RWPE2 (cell line): ENCODE measurements at regions not wholly inside any gene's neighbourhood (a gene's known extent, or its start where the extent isn't known, plus 50 kb on each side); places are given as distances from the start of the nearest gene placed in this dataset.

ENCODE experiments used
- ATAC-seq: fragments of 200-7000 bp; cut with Tn5 transposase; 3 replicates; pipeline ENCODE4 v1.9.1; 2021; ENCODE audit warnings: low read depth
- DNase-seq: peaks from one replicate; pipeline ENCODE4 v3.0.0-alpha.2; 2020; ENCODE audit warnings: low spot score
- H3K27ac ChIP-seq: fragments of 450-650 bp; 2 replicates; pipeline ENCODE4 v1.5.1; 2017; ENCODE audit warnings: mild to moderate bottlenecking; ENCODE audit not compliant: poor library complexity, severe bottlenecking
- H3K27me3 ChIP-seq: fragments of 250-450 bp; sonication (Bioruptor Pico); 2 replicates; pipeline ENCODE4 v1.5.1; 2021; ENCODE audit warnings: mild to moderate bottlenecking, moderate library complexity; ENCODE audit not compliant: insufficient read depth, poor library complexity, severe bottlenecking
- H3K36me3 ChIP-seq: fragments of 250-450 bp; sonication (Bioruptor Pico); 2 replicates; pipeline ENCODE4 v1.5.1; 2020; ENCODE audit warnings: low read depth, mild to moderate bottlenecking, moderate library complexity
- H3K4me1 ChIP-seq: fragments of 250-450 bp; sonication (Bioruptor Pico); 2 replicates; pipeline ENCODE4 v1.5.1; 2021; ENCODE audit warnings: mild to moderate bottlenecking, moderate library complexity; ENCODE audit not compliant: insufficient read depth, poor library complexity, severe bottlenecking
- H3K4me3 ChIP-seq: fragments of 250-450 bp; sonication (Bioruptor Pico); 2 replicates; pipeline ENCODE4 v1.5.1; 2021; ENCODE audit warnings: mild to moderate bottlenecking, moderate library complexity; ENCODE audit not compliant: severe bottlenecking
- H3K9me3 ChIP-seq: fragments of 250-450 bp; sonication (Bioruptor Pico); 2 replicates; pipeline ENCODE4 v1.5.1; 2021; ENCODE audit warnings: mild to moderate bottlenecking, moderate library complexity; ENCODE audit not compliant: severe bottlenecking
- CTCF ChIP-seq: fragments of 450-650 bp; IDR thresholded peaks from one replicate; pipeline ENCODE4 v1.5.1; 2017; ENCODE audit warnings: mild to moderate bottlenecking, moderate library complexity; ENCODE audit not compliant: poor library complexity, severe bottlenecking

- H3K4me1 ChIP-seq: peaks cover 4% of the 10 kb centered on the region
- TF ChIP-seq CTCF: no peak
- no peak overlapping the region for H3K27ac ChIP-seq
- DNase-seq: no peak
- H3K9me3 ChIP-seq: no peaks in the 10 kb centered on the region
- ATAC-seq: no peak
- H3K36me3 ChIP-seq: no peaks in the 10 kb centered on the region
- H3K4me3 ChIP-seq: no peak overlapping the region
- H3K27me3 ChIP-seq: no peaks in the 10 kb centered on the region
Measured at GRCh38 chr5:89208392-89208791, 325.4 kb upstream of the MEF2C start.

- Histone ChIP-seq H3K27ac (no peak overlapping the region), H3K9me3 (peaks cover under 1% of the 10 kb centered on the region), H3K36me3 (no peaks in the 10 kb centered on the region), H3K4me1 (no peaks in the 10 kb centered on the region), H3K27me3 (no peaks in the 10 kb centered on the region), H3K4me3 (no peak overlapping the region)
- no peak for ATAC-seq
- no peak for TF ChIP-seq CTCF
- DNase-seq: no peak
Measured at GRCh38 chr5:89204756-89205155, 321.8 kb upstream of the MEF2C start.

GRCh38 chr5:89203611-89204010 lies 320.6 kb upstream of the MEF2C start:
- TF ChIP-seq CTCF: no peak
- no peak overlapping the region for H3K27ac ChIP-seq
- no peak for DNase-seq
- peaks cover 6% of the 10 kb centered on the region for H3K9me3 ChIP-seq
- H3K4me3 ChIP-seq: no peak overlapping the region
- no peaks in the 10 kb centered on the region for H3K27me3 ChIP-seq
- no peaks in the 10 kb centered on the region for H3K4me1 ChIP-seq
- H3K36me3 ChIP-seq: no peaks in the 10 kb centered on the region
- ATAC-seq: no peak

GRCh38 chr5:89200899-89201298 lies 317.9 kb upstream of the MEF2C start:
- DNase-seq: no peak
- no peak overlapping the region for H3K4me3 ChIP-seq
- ATAC-seq: no peak

More at GRCh38 chr5:89200899-89201298, 317.9 kb upstream of the MEF2C start:
- Histone ChIP-seq H3K36me3 (no peaks in the 10 kb centered on the region), H3K27me3 (no peaks in the 10 kb centered on the region), H3K4me1 (no peaks in the 10 kb centered on the region), H3K9me3 (peaks cover 6% of the 10 kb centered on the region), H3K27ac (no peak overlapping the region)
- TF ChIP-seq CTCF: no peak
